SU-DHL-6 (cell line): ENCODE measurements at regions not wholly inside any gene's neighbourhood (a gene's known extent, or its start where the extent isn't known, plus 50 kb on each side); places are given as distances from the start of the nearest gene placed in this dataset.

Experiments
- EZH2phosphoT487 ChIP-seq: fragments of 200-600 bp; sonication (generic), shearing (Covaris generic); conservative IDR thresholded peaks from 2 replicates; pipeline ENCODE4 v1.6.1; 2018; ENCODE audit warnings: mild to moderate bottlenecking, antibody characterized with exemption, low read length, moderate library complexity, mixed read lengths
- TF ChIP-seq, protein P1 (sequence below): fragments of 200-600 bp; sonication (generic); IDR thresholded peaks from one replicate; pipeline ENCODE4 v1.5.1; 2017; ENCODE audit warnings: antibody characterized with exemption, mild to moderate bottlenecking, low read length, moderate library complexity; ENCODE audit not compliant: insufficient read depth, poor library complexity, severe bottlenecking

DNA sequence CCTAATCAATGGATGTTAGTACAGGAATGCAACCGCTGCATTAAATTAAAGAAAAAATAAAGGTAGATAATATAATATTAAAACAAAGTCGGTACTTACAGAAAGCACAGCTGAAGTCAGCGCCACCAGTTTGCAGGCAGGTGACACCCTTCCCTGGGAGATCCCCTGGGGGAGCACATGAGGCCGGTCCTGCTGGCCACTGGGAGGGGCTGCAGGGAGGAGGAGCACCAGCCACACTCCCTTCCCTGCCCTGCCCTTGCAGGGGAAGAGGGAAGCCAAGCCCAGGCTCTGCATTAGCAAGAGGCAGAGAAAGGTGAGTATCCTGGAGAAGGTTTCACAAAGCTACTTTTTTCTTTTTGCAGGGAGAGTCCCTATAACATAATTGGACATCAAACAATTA lies 507.0 kb downstream of the AJAP1 start:
- TF ChIP-seq, protein P1, sequence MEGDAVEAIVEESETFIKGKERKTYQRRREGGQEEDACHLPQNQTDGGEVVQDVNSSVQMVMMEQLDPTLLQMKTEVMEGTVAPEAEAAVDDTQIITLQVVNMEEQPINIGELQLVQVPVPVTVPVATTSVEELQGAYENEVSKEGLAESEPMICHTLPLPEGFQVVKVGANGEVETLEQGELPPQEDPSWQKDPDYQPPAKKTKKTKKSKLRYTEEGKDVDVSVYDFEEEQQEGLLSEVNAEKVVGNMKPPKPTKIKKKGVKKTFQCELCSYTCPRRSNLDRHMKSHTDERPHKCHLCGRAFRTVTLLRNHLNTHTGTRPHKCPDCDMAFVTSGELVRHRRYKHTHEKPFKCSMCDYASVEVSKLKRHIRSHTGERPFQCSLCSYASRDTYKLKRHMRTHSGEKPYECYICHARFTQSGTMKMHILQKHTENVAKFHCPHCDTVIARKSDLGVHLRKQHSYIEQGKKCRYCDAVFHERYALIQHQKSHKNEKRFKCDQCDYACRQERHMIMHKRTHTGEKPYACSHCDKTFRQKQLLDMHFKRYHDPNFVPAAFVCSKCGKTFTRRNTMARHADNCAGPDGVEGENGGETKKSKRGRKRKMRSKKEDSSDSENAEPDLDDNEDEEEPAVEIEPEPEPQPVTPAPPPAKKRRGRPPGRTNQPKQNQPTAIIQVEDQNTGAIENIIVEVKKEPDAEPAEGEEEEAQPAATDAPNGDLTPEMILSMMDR: no peak
- TF ChIP-seq EZH2phosphoT487: no peak
